Fibroblast of peridontal ligament (primary cell): ENCODE measurements at regions not wholly inside any gene's neighbourhood (a gene's known extent, or its start where the extent isn't known, plus 50 kb on each side); places are given as distances from the start of the nearest gene placed in this dataset.
"Not testable (repeated sequence)": the region's sequence is repeated elsewhere in the genome, so short reads cannot be mapped to it uniquely, and the experiment has no call there.

Source experiments
- DNase-seq: peaks from one replicate; pipeline ENCODE4 v3.0.0-alpha.2; 2010; ENCODE audit errors: extremely low read depth

DNA sequence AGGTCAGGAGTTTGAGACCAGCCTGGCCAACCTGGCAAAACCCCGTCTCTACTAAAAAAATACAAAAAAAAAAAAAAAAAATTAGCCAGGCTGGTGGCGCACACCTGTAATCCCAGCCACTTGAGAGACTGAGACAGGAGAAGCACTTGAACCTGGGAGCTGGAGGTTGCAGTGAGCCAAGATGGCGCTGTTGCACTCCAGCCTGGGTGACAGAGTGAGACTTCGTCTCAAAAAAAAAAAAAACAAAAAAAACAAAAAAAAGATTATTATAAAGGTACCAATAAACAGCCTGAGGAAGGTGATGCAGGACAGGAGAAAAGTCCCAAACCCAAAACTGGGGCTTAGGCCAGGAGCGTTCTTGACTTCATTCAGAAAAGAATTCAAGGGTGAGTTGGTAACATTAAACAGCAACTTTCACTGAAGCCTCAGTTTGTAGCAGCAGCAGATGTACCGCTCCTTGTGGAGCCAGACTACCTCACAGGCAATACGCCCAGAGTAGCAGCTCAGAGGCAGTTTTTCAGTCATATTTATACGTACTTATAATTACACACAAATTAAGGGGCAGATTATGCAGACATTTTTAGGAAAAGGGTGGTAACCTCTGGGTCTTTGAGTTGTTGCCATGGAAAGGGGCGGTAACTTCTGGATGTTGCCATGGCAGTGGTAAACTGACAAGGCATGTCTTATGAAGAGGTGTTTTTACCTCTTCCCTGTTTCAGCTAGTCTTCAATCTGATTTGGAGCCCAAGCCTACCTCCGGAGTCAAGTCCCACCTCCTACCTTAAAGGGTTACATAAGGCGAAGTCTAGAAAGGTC is 1596.6 kb upstream of the CELF4 start:
- no peak for DNase-seq

DNA sequence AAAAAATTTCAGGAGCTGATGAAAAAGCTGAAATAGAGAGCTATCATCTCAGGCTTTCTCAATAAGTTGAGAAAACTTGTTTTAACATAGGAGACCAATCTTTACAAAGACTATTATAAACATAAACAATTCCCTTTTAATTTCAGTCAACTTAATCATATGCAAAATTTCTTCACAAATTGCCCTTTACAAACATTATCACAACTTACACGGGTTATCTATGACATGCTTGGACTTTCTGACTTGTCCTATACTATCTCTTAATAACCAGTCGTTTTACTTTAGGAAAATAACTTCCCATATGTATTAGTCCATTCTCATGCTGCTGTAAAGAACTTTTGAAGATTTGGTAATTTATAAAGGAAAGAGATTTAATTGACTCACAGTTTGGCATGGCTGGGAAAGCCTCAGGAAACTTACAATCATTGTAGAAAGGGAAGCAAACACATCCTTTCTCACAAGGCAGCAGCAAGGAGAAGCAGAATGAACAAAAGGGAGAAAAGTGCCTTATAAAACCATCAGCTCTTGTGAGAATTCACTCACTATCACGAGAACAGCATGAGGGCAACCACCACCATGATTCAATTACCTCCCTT is 1583.7 kb upstream of the CELF4 start:
- no peak for DNase-seq

DNA sequence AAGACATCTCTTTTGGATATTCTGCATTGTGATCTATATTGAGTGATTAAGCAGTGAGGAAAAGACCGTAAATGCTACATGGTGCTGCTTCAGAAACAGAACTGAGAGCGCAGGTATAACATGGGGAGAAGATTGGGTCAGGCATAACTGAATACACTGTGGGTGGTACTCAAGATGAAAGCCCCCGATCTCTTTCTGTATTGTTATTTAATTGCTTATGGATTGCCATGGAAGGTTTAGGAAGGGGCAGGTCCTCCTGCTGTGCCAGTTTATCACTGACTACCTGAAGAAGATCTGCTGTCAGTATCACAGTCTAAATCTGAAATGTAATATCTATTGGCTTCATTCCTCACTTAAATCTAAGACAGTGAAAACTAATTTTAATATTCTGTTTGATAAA is 1568.7 kb upstream of the CELF4 start:
- DNase-seq, result no peak

DNA sequence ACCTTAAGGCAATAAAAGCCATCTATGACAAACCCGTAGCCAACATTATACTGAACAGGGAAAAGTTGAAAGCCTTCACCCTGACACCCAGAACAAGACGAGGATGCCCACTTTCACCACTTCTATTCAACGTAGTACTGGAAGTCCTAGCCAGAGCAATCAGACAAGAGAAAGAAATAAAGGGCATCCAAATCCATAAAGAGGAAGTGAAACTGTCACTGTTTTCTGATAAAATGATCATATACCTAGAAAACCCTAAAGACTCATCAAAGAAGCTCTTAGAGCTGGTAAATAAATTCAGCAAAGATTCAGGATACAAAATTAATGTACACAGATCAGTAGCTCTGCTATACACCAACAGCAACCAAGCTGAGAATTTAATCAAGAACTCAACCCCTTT is 1561.9 kb upstream of the CELF4 start:
- not testable (repeated sequence) for DNase-seq

DNA sequence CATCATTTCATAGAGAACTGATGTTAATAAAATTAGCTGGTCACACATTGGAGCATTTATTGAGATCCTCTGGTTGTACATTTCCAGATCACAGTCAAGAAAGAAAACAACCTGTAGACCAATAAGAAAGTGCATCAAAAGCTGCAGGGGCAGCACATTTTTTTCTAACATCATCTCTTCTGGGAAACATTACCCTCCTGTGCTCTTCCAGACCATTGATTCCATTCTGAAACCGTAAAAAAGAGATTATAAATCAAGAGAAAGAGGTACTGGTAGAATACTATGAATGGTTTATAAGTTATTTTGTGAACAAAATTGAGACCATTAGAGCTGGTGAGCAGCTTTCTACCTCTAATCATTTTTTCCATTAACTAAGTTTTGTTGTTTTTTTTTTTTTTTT is 1548.2 kb upstream of the CELF4 start:
- DNase-seq, result no peak

DNA sequence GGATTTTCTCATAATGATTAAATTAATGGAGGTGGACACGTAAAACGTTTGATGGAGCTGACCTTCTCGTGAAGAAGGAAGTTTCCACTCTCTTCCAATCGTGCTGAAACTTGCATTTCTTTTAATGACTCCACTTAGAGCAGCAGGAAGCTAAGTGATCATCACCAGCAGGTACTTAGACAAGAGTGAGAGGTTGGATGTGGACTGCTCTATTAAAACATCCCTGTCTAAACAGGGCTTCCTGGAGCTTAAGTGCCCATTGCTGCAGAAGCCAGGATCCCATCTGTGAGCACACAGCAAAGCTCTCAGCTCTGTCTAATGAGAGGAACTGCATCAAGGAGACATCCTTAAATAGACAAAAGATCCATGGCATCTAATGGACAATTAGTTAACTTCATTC is 1539.5 kb upstream of the CELF4 start:
- DNase-seq, result no peak

DNA sequence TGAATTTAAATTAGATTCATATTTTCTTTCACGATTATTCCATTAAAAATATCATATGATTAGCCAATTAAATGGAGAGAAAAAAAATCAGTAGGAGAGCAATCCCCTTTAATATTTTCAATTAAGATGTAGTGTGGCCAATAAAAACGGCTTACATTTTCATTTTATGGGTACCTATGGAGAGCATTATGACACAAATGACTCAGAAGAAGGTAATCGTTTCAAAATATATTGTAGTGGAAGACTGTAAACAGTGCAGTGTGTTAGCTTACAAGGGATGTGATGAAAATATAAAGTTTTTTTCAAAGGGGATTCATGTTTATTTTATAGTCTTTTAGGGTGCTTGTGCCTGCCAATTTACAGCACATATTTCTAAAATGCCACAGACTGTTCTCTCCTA is 1507.4 kb upstream of the CELF4 start:
- no peak for DNase-seq

DNA sequence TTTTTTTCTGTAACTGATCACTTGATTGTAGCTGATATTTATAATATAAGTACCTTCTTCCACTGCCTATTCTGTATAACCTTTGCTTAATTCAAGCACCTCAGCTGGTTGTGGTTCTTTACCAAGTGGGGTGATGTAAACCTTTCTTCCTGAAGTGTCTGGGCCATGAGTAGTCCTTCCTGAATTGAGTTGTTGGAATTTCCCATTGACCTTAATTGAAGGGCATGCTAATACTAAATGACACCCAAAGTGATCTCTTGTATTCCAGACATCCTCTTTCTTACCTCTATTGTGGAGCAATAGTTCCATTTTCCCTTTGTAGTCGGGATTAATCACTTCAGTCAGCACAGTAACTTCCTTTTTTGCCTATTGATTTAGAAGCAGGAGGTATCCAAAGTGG is 1496.8 kb upstream of the CELF4 start:
- DNase-seq, result no peak

DNA sequence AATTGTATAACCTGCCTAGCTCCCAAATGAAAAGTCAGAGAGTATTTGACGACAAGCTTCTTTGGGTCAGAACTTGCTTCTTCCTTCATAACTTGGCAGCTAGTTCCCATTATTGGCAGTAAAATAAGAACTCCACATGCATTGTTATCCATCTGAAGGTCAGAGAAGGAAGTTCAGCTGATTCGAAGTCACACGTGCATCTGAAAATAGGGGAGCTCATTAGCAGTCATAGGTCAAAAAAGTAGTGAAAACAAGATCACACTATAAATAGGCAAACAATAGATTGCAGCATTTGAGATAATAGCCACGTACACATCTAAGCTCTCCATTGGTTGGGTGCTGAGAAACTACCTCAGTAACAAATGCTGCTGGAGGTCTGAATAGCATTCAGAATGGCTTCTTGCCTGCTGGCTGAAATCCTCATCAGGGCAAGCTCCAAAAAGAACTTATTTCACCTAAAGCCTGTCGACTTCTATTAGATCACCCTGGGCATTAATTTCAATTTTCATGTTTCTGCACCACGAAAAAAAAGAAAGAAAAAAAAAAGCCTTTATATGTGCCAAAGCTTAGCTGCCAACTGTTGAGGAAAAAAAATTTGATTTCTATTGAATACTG is 1492.9 kb upstream of the CELF4 start:
- no peak for DNase-seq

DNA sequence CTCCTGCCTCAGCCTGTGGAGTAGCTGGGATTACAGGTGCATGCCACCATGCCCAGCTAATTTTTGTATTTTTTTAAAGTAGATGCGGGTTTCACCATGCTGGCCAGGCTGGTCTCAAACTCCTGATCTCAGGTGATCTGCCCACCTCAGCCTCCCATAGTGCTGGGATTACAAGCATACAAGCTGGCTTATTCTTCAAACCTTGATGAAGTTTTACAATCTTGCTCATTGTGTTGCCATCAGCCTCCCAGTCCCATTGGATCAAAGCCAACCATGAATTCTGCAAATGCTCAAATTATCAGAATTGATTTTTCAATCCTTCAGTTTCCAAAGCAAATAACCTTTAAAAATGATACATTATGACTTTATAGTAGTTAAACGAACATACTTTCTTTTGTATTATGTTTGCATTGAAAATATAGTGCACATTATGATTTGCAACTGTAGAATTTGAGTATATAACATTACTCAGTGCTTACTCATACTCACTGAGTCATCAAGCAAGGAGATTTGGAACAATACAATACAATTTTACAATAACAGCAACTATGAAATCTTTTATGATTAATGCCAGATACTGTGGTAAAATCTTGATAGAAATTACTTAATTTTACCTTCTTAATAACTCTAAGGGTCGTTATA is 1491.9 kb upstream of the CELF4 start:
- no peak for DNase-seq

DNA sequence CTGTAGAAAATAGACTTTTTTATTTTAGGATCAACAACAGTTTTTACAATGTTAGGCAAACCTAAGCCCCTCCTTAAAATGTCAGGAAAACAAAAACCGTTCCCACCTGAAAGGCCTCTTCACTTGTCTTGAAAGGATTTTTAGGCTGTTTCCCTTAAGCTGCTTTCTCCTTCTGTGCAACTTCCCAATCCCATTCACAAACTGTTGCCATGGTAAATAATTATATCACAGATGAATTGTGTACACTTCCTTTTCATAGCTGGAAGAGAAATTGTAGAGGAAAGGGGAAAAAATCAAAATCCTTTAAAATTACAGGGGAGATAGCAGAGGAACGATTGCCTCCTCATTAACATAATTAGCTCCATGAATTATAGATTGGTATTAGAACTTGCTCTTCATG is 1488.0 kb upstream of the CELF4 start:
- DNase-seq, result no peak

DNA sequence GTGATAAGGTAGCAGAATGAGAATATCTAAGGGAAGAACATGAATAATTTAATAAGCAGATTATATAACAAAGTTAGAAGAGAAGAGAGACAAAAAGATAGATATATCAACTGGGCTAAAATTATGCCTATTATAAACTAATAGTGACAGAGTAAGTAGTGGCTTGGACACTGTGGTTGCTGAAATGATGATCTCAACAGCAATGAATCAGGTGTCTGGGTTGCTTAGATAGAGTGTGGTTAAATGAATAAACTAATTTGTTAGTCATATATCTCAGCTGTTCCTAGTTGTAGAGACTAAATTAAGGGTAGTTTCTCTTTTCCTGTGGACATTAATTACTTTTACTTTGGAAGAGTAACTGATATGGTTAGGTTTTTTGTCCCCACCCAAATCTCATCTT is 1485.4 kb upstream of the CELF4 start:
- DNase-seq, result no peak

DNA sequence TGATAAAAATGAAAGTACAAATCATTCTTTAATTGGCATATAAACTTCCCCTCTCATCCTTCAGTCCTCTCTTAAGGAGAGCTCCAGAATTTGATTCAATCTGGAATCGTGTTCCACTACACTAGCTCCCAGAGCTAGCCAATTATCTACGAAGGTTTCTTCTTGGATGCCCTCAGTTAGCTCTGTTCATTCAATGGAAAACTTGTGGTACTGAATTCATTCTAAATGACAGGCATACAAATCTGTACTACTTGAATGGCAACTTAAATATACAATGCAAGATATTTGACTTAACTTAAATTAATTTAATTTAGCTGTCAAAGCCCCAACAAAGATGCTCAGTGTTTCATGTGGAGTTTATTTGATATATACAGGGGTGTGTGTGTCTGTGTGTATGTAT is 1474.2 kb upstream of the CELF4 start:
- no peak for DNase-seq

DNA sequence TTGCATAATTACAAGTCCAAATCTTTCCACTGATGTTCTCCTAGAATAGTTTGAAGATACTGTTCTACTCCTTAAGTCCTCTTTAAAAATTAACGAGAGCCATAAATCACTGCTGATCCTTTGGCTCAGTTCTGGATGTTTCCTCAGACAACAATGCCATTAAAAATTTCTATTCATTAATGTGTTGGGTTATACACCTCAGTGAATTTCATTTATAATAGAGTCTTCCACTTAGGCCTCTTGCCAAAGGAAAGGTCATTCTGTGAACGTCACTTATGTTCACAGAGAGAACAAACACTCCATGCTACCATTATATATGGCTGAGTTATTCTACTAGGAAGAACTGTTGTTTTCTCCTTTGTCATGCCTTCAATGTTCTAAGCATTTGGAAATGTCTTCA is 1472.3 kb upstream of the CELF4 start:
- no peak for DNase-seq

DNA sequence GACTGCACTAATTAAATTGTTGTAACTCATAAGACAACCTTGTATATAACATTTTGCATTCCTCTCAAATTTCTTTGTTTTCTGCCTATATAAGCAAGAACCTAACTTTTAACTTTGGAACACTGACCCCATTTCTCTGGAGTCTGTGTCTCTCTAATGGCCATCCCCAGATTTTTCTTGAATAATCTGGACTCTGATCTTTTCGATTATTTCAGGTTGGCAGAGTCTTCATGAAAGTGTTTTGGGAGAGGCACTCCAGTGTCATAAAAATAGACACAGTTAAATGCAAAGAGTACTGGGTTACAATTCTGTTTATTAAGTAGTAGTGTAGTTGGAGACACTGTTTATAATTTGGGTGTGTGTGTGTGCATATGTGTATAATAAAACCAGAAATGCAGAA is 1467.7 kb upstream of the CELF4 start:
- DNase-seq, result no peak

DNA sequence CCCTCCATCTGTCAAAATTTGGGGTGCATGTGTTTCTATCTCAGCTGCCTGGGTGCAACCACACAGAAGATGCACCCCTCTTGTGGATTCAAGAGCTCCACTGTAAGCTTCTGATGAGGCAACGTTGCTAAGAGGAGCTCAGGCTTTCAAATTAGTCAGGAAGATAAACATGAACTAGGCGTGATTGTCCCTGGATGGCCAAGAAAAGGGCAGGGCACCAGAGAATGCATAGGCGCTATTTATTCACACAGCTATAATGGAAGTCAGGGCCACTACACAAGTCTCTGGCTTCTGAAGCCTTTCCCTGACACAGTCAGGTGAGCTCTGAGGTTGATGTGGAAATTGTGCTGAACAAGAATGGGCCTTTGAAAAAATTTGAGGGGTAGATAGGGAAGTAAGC is 1466.0 kb upstream of the CELF4 start:
- DNase-seq, result no peak

DNA sequence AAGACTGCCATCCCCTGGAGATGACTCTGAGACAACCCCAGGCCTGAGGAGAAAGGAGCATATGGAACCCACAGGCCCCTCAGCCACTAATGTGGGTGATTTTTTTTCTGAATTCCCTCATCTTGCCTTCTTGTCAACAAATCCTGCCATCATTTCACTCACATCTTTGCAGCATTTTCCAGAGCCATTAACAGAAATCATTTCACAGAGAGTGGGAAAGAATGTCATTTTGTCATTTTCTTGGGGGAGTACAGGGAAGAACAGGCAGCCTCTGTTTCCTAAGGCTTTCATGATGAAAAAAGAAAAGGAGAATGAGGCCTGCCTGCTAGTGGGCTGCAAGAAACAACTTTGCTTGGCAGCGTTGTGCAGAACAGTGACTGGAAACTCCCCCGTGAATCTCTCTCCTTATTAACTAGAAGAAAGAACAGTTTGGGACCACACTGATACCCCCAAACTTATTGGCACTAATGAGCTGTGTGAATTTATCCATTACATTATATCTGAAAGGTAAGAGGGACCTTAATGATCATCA is 1464.6 kb upstream of the CELF4 start:
- no peak for DNase-seq

DNA sequence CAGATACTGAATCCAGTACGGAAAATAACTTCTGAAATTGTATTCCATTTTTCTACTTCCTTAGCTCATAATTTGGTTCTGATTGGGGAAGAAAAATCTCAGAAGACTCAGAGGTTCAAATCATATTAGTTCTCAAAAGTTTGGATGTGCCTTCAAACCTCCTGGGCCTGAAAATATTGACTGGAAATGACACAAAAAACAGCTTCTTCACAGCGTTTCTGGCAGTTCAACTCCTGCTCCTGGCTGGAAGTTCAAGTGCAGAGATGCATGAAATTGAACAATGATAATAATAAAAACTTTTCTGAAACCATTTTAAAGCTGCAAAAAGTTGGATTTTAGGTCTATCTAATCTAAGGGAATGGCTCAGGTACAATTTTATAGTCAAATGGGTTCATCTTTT is 1459.9 kb upstream of the CELF4 start:
- DNase-seq, result no peak

DNA sequence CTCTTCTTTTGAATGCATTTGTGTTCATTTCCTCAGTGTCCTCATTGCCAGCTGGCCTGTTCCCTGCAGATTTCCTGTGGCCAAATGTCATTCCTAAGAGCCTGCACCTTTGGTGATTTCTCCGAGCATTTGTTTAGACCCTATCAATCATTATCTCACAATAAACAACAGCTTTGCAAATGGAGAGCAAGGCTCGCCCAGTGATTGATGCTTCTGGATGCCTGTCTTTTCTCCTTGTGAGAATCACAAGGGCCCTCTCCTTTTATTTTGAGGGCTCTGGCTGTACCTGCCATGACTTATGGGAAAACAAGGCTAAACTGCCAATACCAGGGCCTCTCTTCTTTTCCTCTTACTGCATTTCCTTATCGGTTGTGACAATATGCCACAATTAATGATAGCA is 1454.4 kb upstream of the CELF4 start:
- DNase-seq, result no peak

DNA sequence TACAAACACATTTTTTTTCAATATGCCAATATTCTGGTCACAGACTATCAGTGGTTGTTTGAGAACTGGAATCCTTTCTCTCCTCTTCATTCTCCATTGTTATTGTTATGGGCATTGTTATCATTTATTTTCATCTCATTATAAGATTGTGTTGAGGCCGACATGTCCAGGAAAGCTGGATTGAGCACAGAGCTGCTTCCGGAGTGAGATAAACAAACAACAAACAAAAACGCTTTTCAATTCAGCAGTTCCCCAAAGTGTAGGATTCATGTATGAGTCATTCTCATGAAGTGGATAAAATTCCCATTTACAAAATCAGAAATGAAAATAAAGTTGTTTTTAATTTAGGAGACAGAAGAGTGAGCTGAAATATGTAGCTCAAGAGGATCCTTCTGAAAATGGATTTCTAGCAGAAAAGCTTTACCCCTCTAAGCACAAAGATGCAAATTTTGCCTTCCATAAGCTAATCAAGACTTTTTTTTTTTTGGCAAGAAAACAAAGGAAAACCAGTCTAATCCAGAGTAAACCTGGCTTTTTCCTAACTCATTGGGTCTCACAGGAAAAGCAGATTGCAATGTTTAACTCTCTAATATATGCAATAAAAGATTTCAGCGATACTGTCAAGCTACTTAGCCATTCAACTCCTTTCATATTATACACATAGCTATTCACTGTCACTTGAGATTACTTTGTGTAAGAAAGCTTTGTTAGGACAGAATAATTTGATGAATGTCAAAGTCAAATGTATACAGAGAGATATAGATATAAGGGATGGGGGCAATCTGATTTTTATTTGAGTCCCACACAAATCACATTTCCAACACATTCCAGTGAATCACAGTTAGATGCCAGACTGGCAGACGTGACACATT is 1441.7 kb upstream of the CELF4 start:
- DNase-seq, result no peak

DNA sequence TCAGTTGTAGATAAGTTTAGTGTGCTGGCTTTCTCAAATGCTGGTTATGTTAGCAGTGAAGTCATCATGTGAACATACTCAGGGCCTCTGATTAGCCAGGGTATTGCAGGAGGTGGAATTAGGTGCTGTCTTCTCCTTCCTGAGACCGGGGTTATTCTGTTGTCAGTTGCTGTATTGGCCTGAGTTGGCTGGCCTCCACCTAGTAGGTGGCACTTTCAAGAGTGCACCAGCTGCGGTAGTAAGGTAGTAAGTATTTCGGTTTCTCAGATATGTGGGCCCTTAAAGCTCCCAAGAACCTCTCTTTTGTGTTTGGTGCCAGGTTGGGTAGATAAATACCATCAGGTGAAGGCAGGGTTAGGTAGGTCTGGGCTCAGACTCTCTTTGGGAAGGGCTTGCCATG is 1430.5 kb upstream of the CELF4 start:
- no peak for DNase-seq

DNA sequence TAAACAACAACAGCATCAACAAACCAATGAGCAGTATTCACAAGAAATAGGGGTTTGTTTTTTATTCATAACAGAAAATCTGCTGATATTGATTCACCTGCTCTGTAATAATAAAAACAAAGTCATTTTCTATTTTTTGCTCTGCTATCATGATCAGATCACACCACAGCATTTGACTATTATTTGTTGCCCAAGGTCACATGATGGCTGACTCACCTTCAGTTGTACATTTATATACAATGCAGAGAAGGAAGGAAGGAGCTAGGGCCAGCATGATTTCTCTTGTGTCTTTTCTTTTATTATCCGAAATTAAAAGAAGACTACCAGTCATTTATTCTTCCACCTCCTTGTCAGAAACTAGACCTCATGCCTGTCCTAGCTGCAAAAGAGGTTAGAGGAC is 1427.7 kb upstream of the CELF4 start:
- DNase-seq, result no peak
